HepG2 (cell line): ENCODE measurements at regions not wholly inside any gene's neighbourhood (a gene's known extent, or its start where the extent isn't known, plus 50 kb on each side); places are given as distances from the start of the nearest gene placed in this dataset.

Source experiments
- ATAC-seq: fragments of 200-7000 bp; cut with Tn5 transposase; 3 replicates; pipeline ENCODE4 v1.9.1; 2020; ENCODE audit warnings: mild to moderate bottlenecking, moderate library complexity
- BruUV-seq: library from RNA; stranded (reverse); fragments of 400-500 nt; replicated peaks from 2 replicates; lab custom pipeline; 2021; lab: Mats Ljungman, UMichigan
- CTCF ChIA-PET: fragments of 300-600 bp; formaldehyde crosslinking; extraction: SDS; loops from one replicate; lab custom pipeline; 2021; ENCODE audit warnings: low total read pairs, inconsistent platforms, low intra/inter-chr PET ratio; lab: Yijun Ruan, JAX
- POLR2A ChIA-PET: fragments of 350-600 bp; sonication (Branson Sonifier 250); formaldehyde crosslinking; loops from one replicate; lab custom pipeline; 2020; ENCODE audit warnings: antibody characterized with exemption, inconsistent platforms; lab: Yijun Ruan, JAX
- DNase-seq: peaks from one replicate; pipeline ENCODE4 v3.0.0-alpha.2; 2015; ENCODE audit warnings: low spot score
- FAIRE-seq: peaks from 3 replicates; lab custom pipeline; 2011; peaks lifted over from hg19 to GRCh38; lab: Jason Lieb, UNC
- H2AFZ ChIP-seq: one replicate; pipeline ENCODE4 v1.6.1; 2011; ENCODE audit warnings: low read length, inconsistent platforms
- H3K27ac ChIP-seq: fragments of 300-600 bp; 3 replicates; pipeline ENCODE4 v1.8.0; 2011; ENCODE audit warnings: mixed run types, mild to moderate bottlenecking, mixed read lengths, low read length, inconsistent platforms; ENCODE audit not compliant: insufficient read depth; ENCODE audit errors: extremely low read length
- H3K27me3 ChIP-seq, 2 experiments: fragments of 200-600 bp in 1 of 2; 2 replicates in 1 of 2; 3 replicates in 1 of 2; pipeline versions ENCODE4 v1.6.0 to v1.8.0; 2011; ENCODE audit warnings: low read length in 2 of 2, mild to moderate bottlenecking in 2 of 2, moderate library complexity in 2 of 2, inconsistent platforms in 1 of 2; ENCODE audit not compliant: insufficient read depth in 2 of 2, control insufficient read depth in 1 of 2
- H3K36me3 ChIP-seq, 2 experiments: fragments of 200-600 bp in 1 of 2; replicated peaks in 1 of 2; 2 replicates in 1 of 2; 3 replicates in 1 of 2; pipeline versions ENCODE4 v1.5.1 to v1.8.0; 2011; ENCODE audit warnings: low read length in 2 of 2, inconsistent platforms in 1 of 2; ENCODE audit not compliant: insufficient read depth in 2 of 2, control insufficient read depth in 1 of 2
- H3K4me1 ChIP-seq: 2 replicates; pipeline ENCODE4 v1.5.1; 2012; ENCODE audit warnings: low read length, inconsistent platforms; ENCODE audit not compliant: insufficient read depth
- H3K4me2 ChIP-seq: 2 replicates; pipeline ENCODE4 v1.6.0; 2011; ENCODE audit warnings: low read depth, low read length, inconsistent platforms
- H3K4me3 ChIP-seq, 3 experiments: fragments of 200-600 bp in 1 of 3; sonication (generic), shearing (Covaris generic) in 1 of 3; replicated peaks in 1 of 3; 2 replicates each; pipeline ENCODE4 v1.5.1; 2011 to 2016; ENCODE audit warnings: low read length in 3 of 3, inconsistent platforms in 2 of 3, low read depth in 2 of 3, mild to moderate bottlenecking in 2 of 3, control low read depth in 1 of 3, mixed read lengths in 1 of 3; ENCODE audit not compliant: insufficient read depth in 1 of 3
- H3K79me2 ChIP-seq: one replicate; pipeline ENCODE4 v1.6.1; 2011; ENCODE audit warnings: low read length, inconsistent platforms; ENCODE audit not compliant: insufficient read depth
- H3K9ac ChIP-seq: 2 replicates; pipeline ENCODE4 v1.6.0; 2011; ENCODE audit warnings: mild to moderate bottlenecking, low read depth, low read length, inconsistent platforms; ENCODE audit not compliant: insufficient read depth
- H3K9me3 ChIP-seq: 2 replicates; pipeline ENCODE4 v1.5.1; 2012; ENCODE audit warnings: mild to moderate bottlenecking, low read length
- H4K20me1 ChIP-seq: 2 replicates; pipeline ENCODE4 v1.6.0; 2011; ENCODE audit warnings: inconsistent platforms, mild to moderate bottlenecking, low read length, moderate library complexity; ENCODE audit not compliant: insufficient read depth
- CBX1 ChIP-seq: IDR thresholded peaks from one replicate; pipeline ENCODE4 v1.6.1; 2016; ENCODE audit warnings: antibody characterized with exemption, low read depth
- GATAD2A ChIP-seq: IDR thresholded peaks from 2 replicates; pipeline ENCODE4 v1.6.1; 2016
- GFI1 ChIP-seq: sonication (generic); formaldehyde crosslinking; IDR thresholded peaks from 2 replicates; pipeline ENCODE4 v1.5.0; 2020; ENCODE audit warnings: missing genetic modification reagents, mild to moderate bottlenecking, borderline replicate concordance
- IKZF1 ChIP-seq: fragments of 450-650 bp; IDR thresholded peaks from 2 replicates; pipeline ENCODE4 v1.7.1; 2016
- PHF8 ChIP-seq: sonication (generic); formaldehyde crosslinking; IDR thresholded peaks from 2 replicates; pipeline ENCODE4 v1.5.0; 2020; ENCODE audit warnings: missing genetic modification reagents
- TBP ChIP-seq: sonication (generic); formaldehyde crosslinking; IDR thresholded peaks from 2 replicates; pipeline ENCODE4 v1.5.0; 2020; ENCODE audit warnings: missing genetic modification reagents
- THAP9 ChIP-seq: sonication (generic); formaldehyde crosslinking; IDR thresholded peaks from 2 replicates; pipeline ENCODE4; 2020; ENCODE audit warnings: missing genetic modification reagents, mild to moderate bottlenecking, borderline replicate concordance
- ZBTB1 ChIP-seq: sonication (generic); formaldehyde crosslinking; IDR thresholded peaks from 2 replicates; pipeline ENCODE4 v1.4.0; 2020; ENCODE audit warnings: missing genetic modification reagents, borderline replicate concordance
- ZBTB33 ChIP-seq: sonication (generic); formaldehyde crosslinking; IDR thresholded peaks from 2 replicates; pipeline ENCODE4 v1.4.0; 2020; ENCODE audit warnings: missing genetic modification reagents
- ZFP1 ChIP-seq: IDR thresholded peaks from 2 replicates; pipeline ENCODE4 v1.6.1; 2016
- ZMAT3 ChIP-seq: sonication (generic); formaldehyde crosslinking; conservative IDR thresholded peaks from 2 replicates; pipeline ENCODE4 v1.7.0; 2021; ENCODE audit warnings: missing genetic modification reagents
- ZNF10 ChIP-seq: sonication (generic); formaldehyde crosslinking; IDR thresholded peaks from 2 replicates; pipeline ENCODE4 v1.4.0; 2020; ENCODE audit warnings: mild to moderate bottlenecking, low read depth, missing genetic modification reagents, borderline replicate concordance
- ZNF232 ChIP-seq: sonication (generic); formaldehyde crosslinking; IDR thresholded peaks from 2 replicates; pipeline ENCODE4 v1.4.0; 2020; ENCODE audit warnings: missing genetic modification reagents, borderline replicate concordance
- ZNF530 ChIP-seq: sonication (generic); formaldehyde crosslinking; IDR thresholded peaks from 2 replicates; pipeline ENCODE4 v1.5.0; 2020; ENCODE audit warnings: low read depth, mild to moderate bottlenecking, missing genetic modification reagents
- ZNF547 ChIP-seq: sonication (generic); formaldehyde crosslinking; IDR thresholded peaks from 2 replicates; pipeline ENCODE4 v1.5.1; 2020; ENCODE audit warnings: mild to moderate bottlenecking, missing genetic modification reagents
- ZNF776 ChIP-seq: sonication (generic); formaldehyde crosslinking; IDR thresholded peaks from 2 replicates; pipeline ENCODE4 v1.4.0; 2020; ENCODE audit warnings: mild to moderate bottlenecking, missing genetic modification reagents
- WGBS: methylation state at CpG from one replicate; pipeline ENCODE4 v1.1.6; 2017; ENCODE audit warnings: low lambda C conversion rate; 5-methylcytosine and 5-hydroxymethylcytosine counted together
- in situ Hi-C: cut with HindIII; loops from 2 replicates; pipeline ENCODE4 v1.10.0; 2017; ENCODE audit warnings: low pct_unique_long_range_greater_than_20kb; ENCODE audit not compliant: extremely low pct_ligation_motif_present
- intact Hi-C: fragments of 100-400 bp; cut with micrococcal nuclease; formaldehyde crosslinking; loops from one replicate; pipeline ENCODE4 v1.10.0; 2022; ENCODE audit not compliant: unreplicated experiment
- TF ChIP-seq, protein P1 (sequence below): sonication (generic); formaldehyde crosslinking; conservative IDR thresholded peaks from 2 replicates; pipeline ENCODE4 v1.4.0; 2020; ENCODE audit warnings: missing genetic modification reagents

DNA sequence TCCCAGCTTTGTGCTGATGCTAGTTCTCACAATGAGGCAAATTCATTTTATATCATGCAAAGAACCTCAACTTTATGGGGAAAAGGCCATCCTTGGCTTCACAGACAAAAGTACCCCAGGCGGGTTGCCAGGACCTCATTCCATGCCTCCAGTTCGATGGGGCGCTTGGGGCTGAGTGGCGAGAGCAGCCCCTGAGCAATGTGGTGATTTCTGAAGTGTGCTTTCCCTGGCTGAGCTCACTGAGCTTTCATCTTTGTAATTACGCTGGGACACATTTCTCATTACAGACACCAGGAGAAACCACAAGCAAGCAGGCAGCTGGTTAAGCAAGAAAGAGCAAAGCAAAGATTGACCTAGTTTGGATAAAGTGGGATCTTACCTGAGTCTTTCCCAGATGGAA, 301.5 kb upstream of the CDH4 start (continued):
- TF ChIP-seq ZBTB33 (CRISPR knock-in tag) (no peak), ZNF10 (CRISPR knock-in tag) (no peak), ZNF776 (no peak), CBX1 (no peak), ZBTB1 (CRISPR knock-in tag) (no peak), ZMAT3 (CRISPR knock-in tag) (no peak), GFI1 (no peak), ZNF530 (CRISPR knock-in tag) (no peak), GATAD2A (CRISPR knock-in tag) (no peak)
- TF ChIP-seq, protein P1, sequence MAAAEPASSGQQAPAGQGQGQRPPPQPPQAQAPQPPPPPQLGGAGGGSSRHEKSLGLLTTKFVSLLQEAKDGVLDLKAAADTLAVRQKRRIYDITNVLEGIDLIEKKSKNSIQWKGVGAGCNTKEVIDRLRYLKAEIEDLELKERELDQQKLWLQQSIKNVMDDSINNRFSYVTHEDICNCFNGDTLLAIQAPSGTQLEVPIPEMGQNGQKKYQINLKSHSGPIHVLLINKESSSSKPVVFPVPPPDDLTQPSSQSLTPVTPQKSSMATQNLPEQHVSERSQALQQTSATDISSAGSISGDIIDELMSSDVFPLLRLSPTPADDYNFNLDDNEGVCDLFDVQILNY (CRISPR knock-in tag), result no peak

- Histone ChIP-seq H3K9ac (no peak overlapping the region), H3K4me3 (no peak overlapping the region), H3K27me3 (no peaks in the 10 kb centered on the region), H3K27ac (no peak overlapping the region), H4K20me1 (no peaks in the 10 kb centered on the region), H3K4me1 (no peaks in the 10 kb centered on the region), H3K9me3 (peaks cover 79% of the 10 kb centered on the region), H3K79me2 (no peaks in the 10 kb centered on the region)
- ATAC-seq (no peak), FAIRE-seq (no peak)
- POLR2A ChIA-PET, result no interaction called here
- TF ChIP-seq TBP (CRISPR knock-in tag) (no peak), ZNF232 (no peak), IKZF1 (no peak), THAP9 (CRISPR knock-in tag) (no peak), ZNF547 (CRISPR knock-in tag) (no peak), ZFP1 (CRISPR knock-in tag) (no peak), PHF8 (CRISPR knock-in tag) (no peak)
- TF ChIP-seq, all 625 proteins: peak for 0
- BruUV-seq, result no TSS peak
- intact Hi-C loops, result no loop called here
- no peak overlapping the region for H3K4me2 ChIP-seq
- no peak for DNase-seq
- no peaks in the 10 kb centered on the region for H3K36me3 ChIP-seq
- in situ Hi-C loops, result no loop called here
- WGBS, result 9% methylated on average over 5 of the region's 5 CpGs
- no peak overlapping the region for H2AFZ ChIP-seq
- CTCF ChIA-PET, result no interaction called here
Observed at GRCh38 chr20:60950974-60951373, 301.1 kb upstream of the CDH4 start.
